ENCODE measurements at regions not wholly inside any gene's neighbourhood (a gene's known extent, or its start where the extent isn't known, plus 50 kb on each side); places are given as distances from the start of the nearest gene placed in this dataset.
"Not testable (repeated sequence)": the region's sequence is repeated elsewhere in the genome, so short reads cannot be mapped to it uniquely, and the experiment has no call there.

DNA sequence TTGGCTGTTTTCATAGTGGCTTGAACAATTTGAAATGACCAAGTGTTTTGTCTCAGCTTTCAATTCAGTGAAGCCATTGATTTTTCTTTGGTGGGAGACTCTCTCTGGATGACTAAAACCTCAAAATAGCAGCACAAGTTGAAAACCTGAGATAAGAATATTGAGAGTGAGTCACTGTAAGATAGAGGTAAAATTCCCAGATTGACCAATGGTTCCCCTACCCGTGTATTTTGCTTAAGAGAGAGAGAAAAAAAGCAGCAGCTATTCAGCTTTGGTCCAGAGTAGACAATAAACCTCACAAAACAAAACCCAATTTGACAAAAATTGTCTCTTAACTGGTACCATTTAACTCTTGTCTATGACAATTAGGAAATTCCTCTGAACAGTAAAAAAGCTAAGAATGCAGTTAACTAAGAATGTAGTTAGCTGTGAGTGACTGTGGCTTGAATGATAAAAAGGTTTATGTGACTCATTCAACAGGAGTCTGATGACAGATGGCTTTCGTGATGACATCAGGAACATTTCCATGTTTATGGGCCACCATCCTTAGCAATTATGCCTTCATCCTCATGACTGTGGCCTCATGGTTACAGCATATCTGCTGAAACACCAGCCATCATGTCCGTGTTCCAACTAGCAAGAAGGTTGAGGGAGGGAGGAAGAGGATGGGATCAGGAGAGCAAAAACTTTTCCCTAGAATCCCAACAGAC is 356.9 kb downstream of the NDFIP2 start:
- H3K4me1 ChIP-seq, result no peaks in the 10 kb centered on the region
- no peak overlapping the region for H3K4me3 ChIP-seq
- H3K27ac ChIP-seq, result no peak overlapping the region
- TF ChIP-seq POLR2A (IDR thresholded peaks at IDR 0.05) (no peak), EP300 (IDR thresholded peaks at IDR 0.05) (no peak), POLR2AphosphoS5 (IDR thresholded peaks at IDR 0.05) (no peak)
- TF ChIP-seq, protein P1, sequence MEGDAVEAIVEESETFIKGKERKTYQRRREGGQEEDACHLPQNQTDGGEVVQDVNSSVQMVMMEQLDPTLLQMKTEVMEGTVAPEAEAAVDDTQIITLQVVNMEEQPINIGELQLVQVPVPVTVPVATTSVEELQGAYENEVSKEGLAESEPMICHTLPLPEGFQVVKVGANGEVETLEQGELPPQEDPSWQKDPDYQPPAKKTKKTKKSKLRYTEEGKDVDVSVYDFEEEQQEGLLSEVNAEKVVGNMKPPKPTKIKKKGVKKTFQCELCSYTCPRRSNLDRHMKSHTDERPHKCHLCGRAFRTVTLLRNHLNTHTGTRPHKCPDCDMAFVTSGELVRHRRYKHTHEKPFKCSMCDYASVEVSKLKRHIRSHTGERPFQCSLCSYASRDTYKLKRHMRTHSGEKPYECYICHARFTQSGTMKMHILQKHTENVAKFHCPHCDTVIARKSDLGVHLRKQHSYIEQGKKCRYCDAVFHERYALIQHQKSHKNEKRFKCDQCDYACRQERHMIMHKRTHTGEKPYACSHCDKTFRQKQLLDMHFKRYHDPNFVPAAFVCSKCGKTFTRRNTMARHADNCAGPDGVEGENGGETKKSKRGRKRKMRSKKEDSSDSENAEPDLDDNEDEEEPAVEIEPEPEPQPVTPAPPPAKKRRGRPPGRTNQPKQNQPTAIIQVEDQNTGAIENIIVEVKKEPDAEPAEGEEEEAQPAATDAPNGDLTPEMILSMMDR (IDR thresholded peaks at IDR 0.05), result no peak
- ATAC-seq (ENCODE audit: low FRiP score in 2 of 2) (no peak), DNase-seq (no peak)
- no peaks in the 10 kb centered on the region for H3K9me3 ChIP-seq
- no peaks in the 10 kb centered on the region for H3K27me3 ChIP-seq
- 78 to 82% methylated on average over 3 of the region's 3 CpGs for WGBS, 2 donors
- no peaks in the 10 kb centered on the region for H3K36me3 ChIP-seq

DNA sequence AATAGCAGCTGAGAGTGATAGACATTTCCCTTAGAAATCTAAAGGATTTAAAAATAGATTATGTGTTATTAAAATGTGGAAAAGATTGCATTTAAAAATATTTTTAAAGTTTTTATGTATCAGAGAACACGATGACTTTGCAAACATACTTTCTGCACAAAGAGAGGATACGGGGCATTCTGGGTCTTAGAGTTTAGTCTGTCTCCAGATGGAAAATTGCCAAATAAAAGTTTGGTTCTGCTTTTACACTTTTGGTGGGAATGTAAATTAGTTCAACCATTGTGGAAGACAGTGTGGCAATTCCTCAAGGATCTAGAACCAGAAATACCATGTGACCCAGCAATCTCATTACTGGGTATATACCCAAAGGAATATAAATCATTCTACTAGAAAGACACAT is 355.2 kb downstream of the NDFIP2 start:
- H3K27ac ChIP-seq; H3K27me3 ChIP-seq; DNase-seq; H3K36me3 ChIP-seq; H3K4me3 ChIP-seq; ATAC-seq (ENCODE audit: low FRiP score in 2 of 2); H3K9me3 ChIP-seq; H3K4me1 ChIP-seq: not testable (repeated sequence)
- WGBS, 2 donors, result 65 to 66% methylated on average over 2 of the region's 2 CpGs

DNA sequence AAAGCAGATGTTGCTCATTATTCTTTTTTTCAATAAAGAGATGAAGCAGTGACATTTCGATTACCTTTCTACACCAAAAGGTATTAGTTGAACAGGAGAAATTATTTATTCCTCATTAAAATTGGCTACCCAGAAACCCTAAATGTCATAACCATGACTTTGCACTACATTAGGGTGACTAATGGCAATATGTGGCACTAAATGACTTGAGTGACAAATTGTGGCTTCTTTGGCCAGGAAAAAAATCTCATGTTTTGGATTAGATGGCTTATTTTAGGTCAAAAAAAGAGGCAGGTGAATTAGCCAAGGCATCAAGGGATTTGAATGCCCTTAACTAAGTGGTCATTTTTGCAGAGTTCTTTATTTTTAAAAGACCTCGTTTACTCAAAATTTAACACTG is 353.9 kb downstream of the NDFIP2 start:
- Histone ChIP-seq H3K4me3 (no peak overlapping the region), H3K4me1 (no peaks in the 10 kb centered on the region), H3K27me3 (no peaks in the 10 kb centered on the region), H3K36me3 (no peaks in the 10 kb centered on the region), H3K9me3 (no peaks in the 10 kb centered on the region), H3K27ac (no peak overlapping the region)
- DNase-seq (no peak), ATAC-seq (ENCODE audit: low FRiP score in 2 of 2) (no peak)
- 44 to 46% methylated on average over 2 of the region's 2 CpGs for WGBS, 2 donors
- no peak for TF ChIP-seq EP300 (IDR thresholded peaks at IDR 0.05)
- TF ChIP-seq, protein P1 (IDR thresholded peaks at IDR 0.05), result no peak
- no peak for TF ChIP-seq POLR2AphosphoS5 (IDR thresholded peaks at IDR 0.05)
- no peak for TF ChIP-seq POLR2A (IDR thresholded peaks at IDR 0.05)

DNA sequence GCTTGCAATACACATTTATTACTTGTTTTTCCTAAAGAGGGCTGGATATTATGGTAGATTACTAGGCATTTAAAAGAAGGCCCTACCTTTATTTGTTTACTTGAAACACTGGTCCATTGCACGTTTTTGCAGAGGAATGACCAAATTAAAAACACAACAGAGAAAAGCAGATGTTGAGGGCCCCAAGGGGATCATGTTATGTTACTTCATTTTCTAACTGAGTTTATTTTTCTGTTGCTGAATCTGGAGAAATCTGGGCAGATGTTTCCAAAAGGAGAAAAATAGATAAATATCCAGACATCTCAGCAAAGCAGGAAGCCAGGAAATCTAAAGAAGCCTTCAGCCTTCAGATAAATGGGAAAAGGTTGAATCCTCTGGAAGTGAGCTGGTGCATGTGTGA is 353.0 kb downstream of the NDFIP2 start:
- no peaks in the 10 kb centered on the region for H3K27me3 ChIP-seq
- no peaks in the 10 kb centered on the region for H3K4me1 ChIP-seq
- WGBS, 2 donors, result 30 to 31% methylated on average over 1 of the region's 1 CpG
- no peaks in the 10 kb centered on the region for H3K9me3 ChIP-seq
- H3K4me3 ChIP-seq, result no peak overlapping the region
- no peak for DNase-seq
- no peaks in the 10 kb centered on the region for H3K36me3 ChIP-seq
- TF ChIP-seq EP300 (IDR thresholded peaks at IDR 0.05) (no peak), POLR2A (IDR thresholded peaks at IDR 0.05) (no peak), POLR2AphosphoS5 (IDR thresholded peaks at IDR 0.05) (no peak)
- TF ChIP-seq, protein P1 (IDR thresholded peaks at IDR 0.05), result no peak
- no peak for ATAC-seq (ENCODE audit: low FRiP score in 2 of 2)
- H3K27ac ChIP-seq, result no peak overlapping the region

DNA sequence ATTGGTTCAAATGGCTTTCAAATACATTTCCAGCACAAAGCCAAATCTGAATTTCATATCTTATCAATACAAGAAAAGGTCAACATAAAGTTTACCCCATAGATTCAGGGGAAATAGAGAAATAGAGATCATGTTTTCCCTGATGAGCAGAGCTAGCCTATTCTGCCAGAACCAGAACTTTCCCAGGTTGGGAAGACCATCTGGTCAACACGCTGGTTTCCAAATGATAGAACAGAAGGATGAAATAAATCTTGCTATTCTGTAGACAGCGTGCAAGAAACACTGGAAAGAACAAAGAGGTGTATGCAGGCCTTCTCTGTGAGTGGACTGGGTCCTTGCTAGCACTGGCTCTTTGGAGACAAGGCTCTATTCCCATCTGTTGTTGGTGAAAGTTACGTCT is 350.6 kb downstream of the NDFIP2 start:
- DNase-seq (no peak), ATAC-seq (ENCODE audit: low FRiP score in 2 of 2) (no peak)
- TF ChIP-seq, protein P1 (IDR thresholded peaks at IDR 0.05), result no peak
- TF ChIP-seq EP300 (IDR thresholded peaks at IDR 0.05), result no peak
- no peak for TF ChIP-seq POLR2A (IDR thresholded peaks at IDR 0.05)
- TF ChIP-seq POLR2AphosphoS5 (IDR thresholded peaks at IDR 0.05), result no peak
- Histone ChIP-seq H3K4me3 (no peak overlapping the region), H3K9me3 (no peaks in the 10 kb centered on the region), H3K27me3 (no peaks in the 10 kb centered on the region), H3K27ac (no peak overlapping the region), H3K4me1 (no peaks in the 10 kb centered on the region), H3K36me3 (no peaks in the 10 kb centered on the region)
- 94 to 97% methylated on average over 3 of the region's 3 CpGs for WGBS, 2 donors
